Nephron (organoid): ENCODE measurements at regions not wholly inside any gene's neighbourhood (a gene's known extent, or its start where the extent isn't known, plus 50 kb on each side); places are given as distances from the start of the nearest gene placed in this dataset.

Experiments used
- H3K27ac Mint-ChIP-seq, 3 experiments: 2 replicates each; pipeline ENCODE4 v1.8.0; 2020; ENCODE audit warnings: mixed read lengths in 3 of 3, mild to moderate bottlenecking in 2 of 3, moderate library complexity in 1 of 3
- H3K27me3 Mint-ChIP-seq: 2 replicates; pipeline ENCODE4 v1.8.0; 2021; ENCODE audit warnings: low read depth, mild to moderate bottlenecking, moderate library complexity, mixed read lengths
- H3K36me3 Mint-ChIP-seq: 2 replicates; pipeline ENCODE4 v1.8.0; 2020; ENCODE audit warnings: low read depth, mixed read lengths
- H3K4me1 Mint-ChIP-seq: 2 replicates; pipeline ENCODE4 v1.8.0; 2020; ENCODE audit warnings: mixed read lengths
- H3K4me3 Mint-ChIP-seq, 3 experiments: 2 replicates each; pipeline ENCODE4 v1.8.0; 2020; ENCODE audit warnings: mild to moderate bottlenecking in 3 of 3, mixed read lengths in 3 of 3, moderate library complexity in 2 of 3
- H3K9me3 Mint-ChIP-seq: 2 replicates; pipeline ENCODE4 v1.8.0; 2020; ENCODE audit warnings: mixed read lengths
- TF ChIP-seq, protein P1 (sequence below), 3 experiments: fragments of 200-600 bp; sonication (generic); IDR thresholded peaks; one replicate each; pipeline ENCODE4 v1.5.0; 2021; ENCODE audit warnings: antibody characterized with exemption in 3 of 3; ENCODE audit not compliant: unreplicated experiment in 3 of 3

DNA sequence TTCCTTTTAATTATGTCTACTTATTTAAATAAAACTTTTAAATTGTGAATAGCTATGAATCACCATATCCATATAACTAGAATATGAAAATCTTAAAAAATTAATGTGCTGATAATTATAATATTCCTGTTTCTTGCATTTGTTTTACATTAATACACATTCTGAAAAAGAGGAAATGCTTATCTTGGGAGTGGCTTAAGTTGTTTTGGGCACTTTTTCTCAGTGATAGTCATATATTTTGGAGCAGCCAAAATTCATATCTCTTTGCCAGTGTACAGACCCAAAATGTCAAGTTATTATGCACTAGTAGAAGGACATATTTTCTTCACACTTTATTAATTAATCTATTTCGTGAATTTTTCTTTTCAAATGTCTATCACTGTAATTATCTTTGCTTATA, 838.5 kb downstream of the USP25 start:
- H3K9me3 Mint-ChIP-seq: no peaks in the 10 kb centered on the region

DNA sequence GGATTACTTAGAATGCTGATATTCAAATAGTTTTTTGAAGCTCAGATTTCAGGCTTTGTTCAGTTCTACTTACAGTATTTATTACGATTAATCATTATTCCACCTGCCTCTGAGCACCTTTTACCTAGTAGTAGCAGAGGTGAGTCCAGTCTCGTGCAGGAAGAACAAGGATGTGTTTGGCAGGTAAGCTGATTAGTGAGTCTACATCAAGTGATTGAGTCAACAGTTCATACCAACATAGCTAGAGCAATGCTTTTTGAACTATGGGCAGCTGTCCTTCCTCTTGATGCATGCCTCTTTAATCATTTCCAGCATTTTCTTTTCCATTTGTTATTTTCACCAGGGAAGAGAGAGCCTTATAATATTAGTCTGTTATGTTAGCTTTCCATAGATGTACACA, 838.9 kb downstream of the USP25 start:
- H3K4me1 Mint-ChIP-seq: peaks cover 43% of the 10 kb centered on the region
- TF ChIP-seq, protein P1, sequence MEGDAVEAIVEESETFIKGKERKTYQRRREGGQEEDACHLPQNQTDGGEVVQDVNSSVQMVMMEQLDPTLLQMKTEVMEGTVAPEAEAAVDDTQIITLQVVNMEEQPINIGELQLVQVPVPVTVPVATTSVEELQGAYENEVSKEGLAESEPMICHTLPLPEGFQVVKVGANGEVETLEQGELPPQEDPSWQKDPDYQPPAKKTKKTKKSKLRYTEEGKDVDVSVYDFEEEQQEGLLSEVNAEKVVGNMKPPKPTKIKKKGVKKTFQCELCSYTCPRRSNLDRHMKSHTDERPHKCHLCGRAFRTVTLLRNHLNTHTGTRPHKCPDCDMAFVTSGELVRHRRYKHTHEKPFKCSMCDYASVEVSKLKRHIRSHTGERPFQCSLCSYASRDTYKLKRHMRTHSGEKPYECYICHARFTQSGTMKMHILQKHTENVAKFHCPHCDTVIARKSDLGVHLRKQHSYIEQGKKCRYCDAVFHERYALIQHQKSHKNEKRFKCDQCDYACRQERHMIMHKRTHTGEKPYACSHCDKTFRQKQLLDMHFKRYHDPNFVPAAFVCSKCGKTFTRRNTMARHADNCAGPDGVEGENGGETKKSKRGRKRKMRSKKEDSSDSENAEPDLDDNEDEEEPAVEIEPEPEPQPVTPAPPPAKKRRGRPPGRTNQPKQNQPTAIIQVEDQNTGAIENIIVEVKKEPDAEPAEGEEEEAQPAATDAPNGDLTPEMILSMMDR (IDR thresholded peaks at IDR 0.05; ENCODE audit: unreplicated experiment in 3 of 3): no peak
- H3K27me3 Mint-ChIP-seq: no peaks in the 10 kb centered on the region
- H3K27ac Mint-ChIP-seq: peak overlapping the region in 1 of 3 experiments; percentile 77
- H3K4me3 Mint-ChIP-seq: no peak overlapping the region
- peaks cover 17% of the 10 kb centered on the region for H3K36me3 Mint-ChIP-seq
- H3K9me3 Mint-ChIP-seq: no peaks in the 10 kb centered on the region

More for the DNA sequence above, 838.5 kb downstream of the USP25 start:
- Mint-ChIP-seq H3K36me3 (peaks cover 17% of the 10 kb centered on the region), H3K4me3 (no peak overlapping the region), H3K27ac (peak overlapping the region in 1 of 3 experiments; percentile 77), H3K4me1 (peaks cover 41% of the 10 kb centered on the region), H3K27me3 (no peaks in the 10 kb centered on the region)
- TF ChIP-seq, protein P1 (IDR thresholded peaks at IDR 0.05; ENCODE audit: unreplicated experiment in 3 of 3): no peak

DNA sequence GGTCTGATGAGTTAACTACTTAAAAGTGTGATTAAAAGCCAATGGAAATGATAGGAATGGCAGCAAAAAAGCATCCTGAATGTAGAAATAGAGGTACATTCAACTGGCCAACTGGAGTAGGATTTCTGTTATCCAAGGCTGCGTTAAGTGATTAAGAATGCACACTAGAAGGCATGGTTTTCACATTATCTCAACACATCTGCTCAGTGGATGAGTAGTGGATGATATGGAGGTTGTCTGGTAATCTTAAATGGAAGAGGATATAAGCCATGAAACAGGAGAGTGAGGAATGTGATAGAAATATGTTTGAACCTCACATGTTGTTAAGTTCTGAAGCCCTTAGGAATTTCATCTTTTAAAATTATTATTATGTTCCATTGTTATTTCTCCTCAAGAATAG, 839.9 kb downstream of the USP25 start:
- H3K27ac Mint-ChIP-seq: peak overlapping the region; percentile 31 to 58 (median 47)
- TF ChIP-seq, protein P1 (IDR thresholded peaks at IDR 0.05; ENCODE audit: unreplicated experiment in 3 of 3): no peak
- H3K4me3 Mint-ChIP-seq: no peak overlapping the region
- H3K9me3 Mint-ChIP-seq: no peaks in the 10 kb centered on the region
- peaks cover 13% of the 10 kb centered on the region for H3K36me3 Mint-ChIP-seq
- H3K4me1 Mint-ChIP-seq: peaks cover 49% of the 10 kb centered on the region
- no peaks in the 10 kb centered on the region for H3K27me3 Mint-ChIP-seq

DNA sequence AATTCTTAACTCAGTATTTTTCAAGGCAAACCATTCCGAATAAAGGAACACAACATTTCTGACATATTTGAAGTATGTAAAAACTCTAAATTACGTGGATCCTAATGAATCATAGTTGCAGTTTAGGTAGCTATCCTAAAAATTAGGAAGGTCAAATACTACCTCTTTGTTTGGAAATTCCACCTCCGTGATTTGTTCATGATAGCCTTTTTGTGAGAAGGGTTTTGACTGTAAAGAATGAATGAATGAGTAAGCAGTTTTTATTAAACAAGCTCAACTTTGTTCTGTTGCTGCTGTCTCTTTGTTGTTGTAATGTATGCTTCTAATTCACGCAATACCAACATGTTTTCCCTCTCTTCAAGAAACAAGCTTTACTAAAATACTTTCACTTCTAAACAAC, 840.4 kb downstream of the USP25 start:
- peak overlapping the region; percentile 25 to 69 (median 66) for H3K27ac Mint-ChIP-seq
- no peaks in the 10 kb centered on the region for H3K9me3 Mint-ChIP-seq
- peaks cover 17% of the 10 kb centered on the region for H3K36me3 Mint-ChIP-seq
- H3K4me1 Mint-ChIP-seq: peaks cover 53% of the 10 kb centered on the region
- TF ChIP-seq, protein P1 (IDR thresholded peaks at IDR 0.05; ENCODE audit: unreplicated experiment in 3 of 3): no peak
- H3K4me3 Mint-ChIP-seq: no peak overlapping the region
- no peaks in the 10 kb centered on the region for H3K27me3 Mint-ChIP-seq

DNA sequence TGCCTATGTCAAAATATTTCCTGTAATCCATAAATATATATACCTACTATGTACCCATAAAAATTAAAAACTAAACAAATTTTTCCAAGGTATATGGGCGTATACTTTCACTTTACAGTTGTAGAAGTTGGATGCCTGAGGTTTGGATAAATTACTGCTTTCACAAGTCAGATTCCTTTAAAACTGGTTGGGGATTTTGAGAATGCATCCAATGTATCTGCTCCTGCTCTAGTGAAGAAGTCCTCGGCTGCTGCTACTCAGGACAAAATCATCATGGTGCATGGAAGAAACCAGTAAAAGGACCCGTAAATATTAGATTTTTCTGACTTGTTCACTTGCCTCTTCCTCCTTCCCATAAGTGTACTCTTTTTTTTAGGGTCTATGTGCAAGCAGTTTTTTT, 841.1 kb downstream of the USP25 start:
- no peak overlapping the region for H3K4me3 Mint-ChIP-seq
- H3K36me3 Mint-ChIP-seq: peaks cover 17% of the 10 kb centered on the region
- TF ChIP-seq, protein P1 (IDR thresholded peaks at IDR 0.05; ENCODE audit: unreplicated experiment in 3 of 3): no peak
- peak overlapping the region; percentile 7 to 60 (median 14) for H3K27ac Mint-ChIP-seq
- H3K9me3 Mint-ChIP-seq: no peaks in the 10 kb centered on the region
- peaks cover 53% of the 10 kb centered on the region for H3K4me1 Mint-ChIP-seq
- H3K27me3 Mint-ChIP-seq: no peaks in the 10 kb centered on the region

DNA sequence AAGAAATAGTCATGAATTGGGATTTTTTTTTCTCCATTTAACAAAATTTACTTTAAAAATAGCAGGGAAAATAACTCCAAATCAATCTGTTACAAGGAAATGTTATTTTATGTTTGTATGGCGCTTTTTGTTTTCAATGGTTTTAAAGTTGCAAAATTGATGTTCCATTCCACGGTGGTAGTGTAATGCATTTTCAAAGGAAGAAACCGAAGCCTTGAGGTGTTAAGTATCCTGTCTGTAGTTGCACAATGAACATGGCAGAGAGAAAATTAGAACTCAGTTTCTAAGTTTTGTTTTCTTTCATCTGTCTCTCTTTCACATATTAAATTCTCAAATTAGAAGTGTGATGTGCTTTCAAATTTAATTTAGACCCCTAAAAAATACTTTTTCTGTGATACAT, 841.8 kb downstream of the USP25 start:
- peaks cover 21% of the 10 kb centered on the region for H3K36me3 Mint-ChIP-seq
- H3K27me3 Mint-ChIP-seq: no peaks in the 10 kb centered on the region
- H3K4me3 Mint-ChIP-seq: no peak overlapping the region
- no peaks in the 10 kb centered on the region for H3K9me3 Mint-ChIP-seq
- H3K27ac Mint-ChIP-seq: peak overlapping the region; percentile 7 to 60 (median 14)
- TF ChIP-seq, protein P1 (IDR thresholded peaks at IDR 0.05; ENCODE audit: unreplicated experiment in 3 of 3): no peak
- peaks cover 58% of the 10 kb centered on the region for H3K4me1 Mint-ChIP-seq
